ENCODE measurements at regions not wholly inside any gene's neighbourhood (a gene's known extent, or its start where the extent isn't known, plus 50 kb on each side); places are given as distances from the start of the nearest gene placed in this dataset.

DNA sequence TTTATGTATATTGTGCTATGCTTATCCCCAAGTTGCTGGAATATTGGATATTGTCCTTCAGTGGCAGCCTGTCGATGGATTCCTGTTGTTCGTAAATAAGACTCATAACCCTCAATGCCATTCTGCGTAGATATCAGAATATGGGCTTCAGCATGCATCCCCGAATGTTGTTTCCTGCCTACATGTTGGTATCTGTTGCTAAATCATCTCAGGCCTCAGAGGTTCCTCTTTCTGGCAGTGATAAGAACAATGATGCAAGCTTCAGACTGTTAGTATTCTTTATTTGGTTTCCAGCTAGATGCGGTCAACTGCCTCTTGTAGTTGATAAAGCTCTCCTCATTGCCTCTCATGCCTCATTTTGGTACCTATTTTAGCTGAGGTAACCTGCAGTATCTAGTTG is 2082.6 kb downstream of the MRPL39 start:
- TF ChIP-seq CTCF (IDR thresholded peaks at IDR 0.05; ENCODE audit: low read length) (no peak), EZH2 (optimal IDR thresholded peaks at IDR 0.05; ENCODE audit: low read depth, low read length) (no peak)
